ENCODE measurements at regions not wholly inside any gene's neighbourhood (a gene's known extent, or its start where the extent isn't known, plus 50 kb on each side); places are given as distances from the start of the nearest gene placed in this dataset.

DNA sequence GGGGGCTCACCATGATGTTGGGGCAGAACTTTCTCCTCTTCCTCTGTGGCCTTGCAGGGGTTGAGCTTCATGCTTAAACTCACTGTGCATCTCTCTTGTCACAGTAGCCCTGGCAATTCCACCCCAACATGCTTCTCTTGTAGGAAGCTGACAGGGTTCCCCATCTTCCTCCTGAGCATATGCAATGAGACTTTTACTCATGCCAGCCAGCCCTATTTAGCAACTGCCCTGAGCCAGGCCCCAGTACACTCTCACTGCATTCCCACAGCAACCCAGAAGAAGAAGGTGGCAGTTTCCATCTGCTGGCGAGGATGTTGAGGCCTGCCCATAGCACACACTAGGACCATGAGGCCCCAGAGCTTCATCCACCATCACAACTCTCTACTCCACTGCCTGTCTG, 72.2 kb upstream of the TEX51 start:
- Mint-ChIP-seq H3K27ac (peak overlapping the region in 1 of 8 donors; percentile 31), H3K9me3 (no peaks in the 10 kb centered on the region), H3K36me3 (no peaks in the 10 kb centered on the region), H3K4me3 (no peak overlapping the region), H3K27me3 (peaks cover 12 to 18% of the 10 kb centered on the region in 2 donors), H3K4me1 (no peaks in the 10 kb centered on the region)
- CTCF ChIA-PET = no interaction called here
- Histone ChIP-seq H3K9me3 (ENCODE audit: low read length) (no peaks in the 10 kb centered on the region), H3K4me1 (ENCODE audit: insufficient read depth, low read length) (no peaks in the 10 kb centered on the region), H3K36me3 (ENCODE audit: insufficient read depth, low read length) (no peaks in the 10 kb centered on the region), H3K27me3 (ENCODE audit: insufficient read depth, low read length, poor library complexity, severe bottlenecking) (no peaks in the 10 kb centered on the region), H3K4me3 (ENCODE audit: low read length) (no peak overlapping the region), H3K27ac (ENCODE audit: low read depth, low read length) (no peak overlapping the region)
- no peak for DNase-seq
- POLR2A ChIA-PET = no interaction called here

GRCh38 chr2:126827371-126827770, 71.3 kb upstream of the TEX51 start:
- no peak overlapping the region for H3K4me3 ChIP-seq (ENCODE audit: low read length)
- no peaks in the 10 kb centered on the region for H3K4me1 ChIP-seq (ENCODE audit: insufficient read depth, low read length)
- H3K27ac Mint-ChIP-seq = no peak overlapping the region
- no peak for DNase-seq
- H3K27ac ChIP-seq (ENCODE audit: low read depth, low read length) = no peak overlapping the region
- H3K4me1 Mint-ChIP-seq = no peaks in the 10 kb centered on the region
- peaks cover 12 to 13% of the 10 kb centered on the region in 2 donors for H3K27me3 Mint-ChIP-seq
- H3K36me3 Mint-ChIP-seq = no peaks in the 10 kb centered on the region
- H3K4me3 Mint-ChIP-seq = no peak overlapping the region
- H3K36me3 ChIP-seq (ENCODE audit: insufficient read depth, low read length) = no peaks in the 10 kb centered on the region
- no peaks in the 10 kb centered on the region for H3K9me3 ChIP-seq (ENCODE audit: low read length)
- no peaks in the 10 kb centered on the region for H3K9me3 Mint-ChIP-seq
- H3K27me3 ChIP-seq (ENCODE audit: insufficient read depth, low read length, poor library complexity, severe bottlenecking) = no peaks in the 10 kb centered on the region
- CTCF ChIA-PET = no interaction called here
- POLR2A ChIA-PET = no interaction called here

DNA sequence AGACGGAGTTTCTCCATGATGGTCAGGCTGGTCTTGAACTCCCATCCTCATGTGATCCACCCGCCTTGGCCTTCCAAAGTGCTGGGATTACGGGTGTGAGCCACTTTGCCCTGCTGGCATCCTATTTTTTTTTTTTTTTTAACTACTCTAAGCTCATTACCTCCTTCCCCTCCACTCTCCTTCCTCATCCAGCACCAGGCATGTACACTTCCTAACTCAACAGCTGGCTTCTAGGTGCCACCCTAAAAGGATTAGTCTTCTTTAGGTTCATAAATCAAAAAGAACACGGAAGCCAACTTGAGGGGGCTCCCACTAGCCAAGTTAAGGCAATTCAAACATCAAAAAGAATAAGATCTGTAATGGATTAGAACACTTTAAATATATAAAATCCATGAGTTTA, 70.6 kb upstream of the TEX51 start:
- no peaks in the 10 kb centered on the region for H3K4me1 Mint-ChIP-seq
- H3K36me3 ChIP-seq (ENCODE audit: insufficient read depth, low read length) = no peaks in the 10 kb centered on the region
- CTCF ChIA-PET = no interaction called here

DNA sequence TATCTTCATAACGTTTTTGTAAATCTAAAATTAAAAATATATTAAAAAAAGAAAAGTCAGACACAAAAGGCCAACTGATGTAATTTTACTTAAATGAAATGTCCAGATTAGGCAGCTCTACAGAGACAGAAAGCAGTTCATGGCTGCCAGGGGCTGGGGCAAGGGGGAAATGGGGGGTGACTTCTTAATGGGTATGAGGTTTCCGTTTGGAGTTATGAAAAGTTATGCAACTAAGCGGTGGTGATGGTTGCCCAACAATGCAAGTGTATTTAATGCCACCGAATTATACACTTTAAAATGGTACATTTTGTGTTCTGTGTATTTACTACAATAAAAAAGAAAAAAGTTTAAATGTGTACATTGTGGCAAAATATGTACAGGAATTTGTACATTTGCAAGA, 70.2 kb upstream of the TEX51 start:
- Mint-ChIP-seq H3K27ac (no peak overlapping the region), H3K4me3 (no peak overlapping the region), H3K27me3 (peaks cover 7 to 11% of the 10 kb centered on the region in 2 donors), H3K9me3 (no peaks in the 10 kb centered on the region), H3K4me1 (no peaks in the 10 kb centered on the region), H3K36me3 (no peaks in the 10 kb centered on the region)
- no peak for DNase-seq
- Histone ChIP-seq H3K27me3 (ENCODE audit: insufficient read depth, low read length, poor library complexity, severe bottlenecking) (no peaks in the 10 kb centered on the region), H3K4me1 (ENCODE audit: insufficient read depth, low read length) (no peaks in the 10 kb centered on the region), H3K27ac (ENCODE audit: low read depth, low read length) (no peak overlapping the region), H3K36me3 (ENCODE audit: insufficient read depth, low read length) (no peaks in the 10 kb centered on the region), H3K9me3 (ENCODE audit: low read length) (no peaks in the 10 kb centered on the region), H3K4me3 (ENCODE audit: low read length) (no peak overlapping the region)
- ChIA-PET CTCF (no interaction called here), POLR2A (no interaction called here)

More for the DNA sequence above, 70.6 kb upstream of the TEX51 start:
- no peaks in the 10 kb centered on the region for H3K36me3 Mint-ChIP-seq
- POLR2A ChIA-PET = no interaction called here
- no peak overlapping the region for H3K27ac Mint-ChIP-seq
- H3K27me3 Mint-ChIP-seq = peaks cover 11 to 12% of the 10 kb centered on the region in 2 donors
- H3K4me3 Mint-ChIP-seq = no peak overlapping the region
- DNase-seq = no peak
- Histone ChIP-seq H3K4me3 (ENCODE audit: low read length) (no peak overlapping the region), H3K27me3 (ENCODE audit: insufficient read depth, low read length, poor library complexity, severe bottlenecking) (no peaks in the 10 kb centered on the region), H3K4me1 (ENCODE audit: insufficient read depth, low read length) (no peaks in the 10 kb centered on the region), H3K27ac (ENCODE audit: low read depth, low read length) (no peak overlapping the region), H3K9me3 (ENCODE audit: low read length) (no peaks in the 10 kb centered on the region)
- no peaks in the 10 kb centered on the region for H3K9me3 Mint-ChIP-seq

GRCh38 chr2:126831234-126832005, 67.3 kb upstream of the TEX51 start:
- Mint-ChIP-seq H3K36me3 (no peaks in the 10 kb centered on the region), H3K27ac (no peak overlapping the region), H3K9me3 (no peaks in the 10 kb centered on the region), H3K4me3 (no peak overlapping the region), H3K4me1 (no peaks in the 10 kb centered on the region), H3K27me3 (peaks cover 7 to 8% of the 10 kb centered on the region in 2 donors)
- Histone ChIP-seq H3K27ac (ENCODE audit: low read depth, low read length) (no peak overlapping the region), H3K36me3 (ENCODE audit: insufficient read depth, low read length) (no peaks in the 10 kb centered on the region), H3K4me1 (ENCODE audit: insufficient read depth, low read length) (no peaks in the 10 kb centered on the region), H3K4me3 (ENCODE audit: low read length) (no peak overlapping the region), H3K9me3 (ENCODE audit: low read length) (no peaks in the 10 kb centered on the region), H3K27me3 (ENCODE audit: insufficient read depth, low read length, poor library complexity, severe bottlenecking) (no peaks in the 10 kb centered on the region)
- ChIA-PET CTCF (no interaction called here), POLR2A (no interaction called here)
- no peak for DNase-seq

GRCh38 chr2:126832014-126832413, 66.7 kb upstream of the TEX51 start:
- H3K4me1 Mint-ChIP-seq = no peaks in the 10 kb centered on the region
- H3K9me3 Mint-ChIP-seq = no peaks in the 10 kb centered on the region
- Histone ChIP-seq H3K9me3 (ENCODE audit: low read length) (no peaks in the 10 kb centered on the region), H3K36me3 (ENCODE audit: insufficient read depth, low read length) (no peaks in the 10 kb centered on the region), H3K27me3 (ENCODE audit: insufficient read depth, low read length, poor library complexity, severe bottlenecking) (no peaks in the 10 kb centered on the region), H3K27ac (ENCODE audit: low read depth, low read length) (no peak overlapping the region), H3K4me1 (ENCODE audit: insufficient read depth, low read length) (no peaks in the 10 kb centered on the region), H3K4me3 (ENCODE audit: low read length) (no peak overlapping the region)
- ChIA-PET POLR2A (no interaction called here), CTCF (no interaction called here)
- no peaks in the 10 kb centered on the region for H3K36me3 Mint-ChIP-seq
- no peak overlapping the region for H3K27ac Mint-ChIP-seq
- DNase-seq = no peak
- peaks cover 7 to 8% of the 10 kb centered on the region in 2 donors for H3K27me3 Mint-ChIP-seq
- no peak overlapping the region for H3K4me3 Mint-ChIP-seq

GRCh38 chr2:126832757-126833156, 65.9 kb upstream of the TEX51 start:
- CTCF ChIA-PET = no interaction called here

DNA sequence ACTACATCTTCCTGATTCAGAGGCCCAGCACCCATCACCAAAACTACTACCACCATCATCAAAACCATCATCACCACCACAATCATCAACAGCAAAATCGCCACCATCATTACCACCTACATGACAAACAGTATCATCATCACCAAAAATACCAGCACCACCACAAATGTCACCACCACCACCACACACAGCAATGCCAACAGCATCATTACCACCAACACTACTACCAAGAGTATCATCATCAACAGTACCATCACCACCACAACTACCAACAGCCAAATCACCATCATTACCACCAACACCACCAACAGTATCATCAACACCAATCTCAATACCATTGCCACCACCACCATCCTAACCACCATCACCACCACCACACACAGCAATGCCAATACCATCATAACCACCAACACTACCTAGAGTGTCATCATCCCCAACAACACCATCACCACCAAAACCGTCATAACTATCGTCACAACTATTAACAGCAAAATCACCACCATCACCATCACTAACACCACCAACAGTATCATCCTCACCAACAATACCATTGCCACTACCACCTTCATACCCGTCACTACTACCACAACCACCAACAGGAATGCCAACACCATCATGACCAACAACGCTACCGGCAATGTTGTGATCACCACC, 64.6 kb upstream of the TEX51 start:
- Histone ChIP-seq H3K36me3 (ENCODE audit: insufficient read depth, low read length) (no peaks in the 10 kb centered on the region), H3K4me3 (ENCODE audit: low read length) (no peak overlapping the region), H3K27ac (ENCODE audit: low read depth, low read length) (no peak overlapping the region), H3K9me3 (ENCODE audit: low read length) (no peaks in the 10 kb centered on the region), H3K4me1 (ENCODE audit: insufficient read depth, low read length) (no peaks in the 10 kb centered on the region), H3K27me3 (ENCODE audit: insufficient read depth, low read length, poor library complexity, severe bottlenecking) (no peaks in the 10 kb centered on the region)
- Mint-ChIP-seq H3K27me3 (peaks cover 2 to 12% of the 10 kb centered on the region in 2 donors), H3K27ac (no peak overlapping the region), H3K9me3 (no peaks in the 10 kb centered on the region), H3K36me3 (no peaks in the 10 kb centered on the region), H3K4me3 (no peak overlapping the region), H3K4me1 (no peaks in the 10 kb centered on the region)
- DNase-seq = no peak
- CTCF ChIA-PET = no interaction called here
- POLR2A ChIA-PET = no interaction called here

More at GRCh38 chr2:126832757-126833156, 65.9 kb upstream of the TEX51 start:
- Histone ChIP-seq H3K36me3 (ENCODE audit: insufficient read depth, low read length) (no peaks in the 10 kb centered on the region), H3K9me3 (ENCODE audit: low read length) (no peaks in the 10 kb centered on the region), H3K4me1 (ENCODE audit: insufficient read depth, low read length) (no peaks in the 10 kb centered on the region), H3K27me3 (ENCODE audit: insufficient read depth, low read length, poor library complexity, severe bottlenecking) (no peaks in the 10 kb centered on the region), H3K27ac (ENCODE audit: low read depth, low read length) (no peak overlapping the region), H3K4me3 (ENCODE audit: low read length) (no peak overlapping the region)
- H3K4me1 Mint-ChIP-seq = no peaks in the 10 kb centered on the region
- H3K27me3 Mint-ChIP-seq = peaks cover 7 to 8% of the 10 kb centered on the region in 2 donors
- no peak overlapping the region for H3K4me3 Mint-ChIP-seq
- no peak for DNase-seq
- no peak overlapping the region for H3K27ac Mint-ChIP-seq
- H3K9me3 Mint-ChIP-seq = no peaks in the 10 kb centered on the region
- POLR2A ChIA-PET = no interaction called here
- H3K36me3 Mint-ChIP-seq = no peaks in the 10 kb centered on the region

All from CD8-positive, alpha-beta memory T cell (primary cell).